ENCODE measurements at regions not wholly inside any gene's neighbourhood (a gene's known extent, or its start where the extent isn't known, plus 50 kb on each side); places are given as distances from the start of the nearest gene placed in this dataset.

- TF ChIP-seq EZH2 (IDR thresholded peaks at IDR 0.05; ENCODE audit: borderline replicate concordance, low read depth, low read length, severe bottlenecking) (no peak), POLR2AphosphoS5 (IDR thresholded peaks at IDR 0.05; ENCODE audit: insufficient read depth, low read depth, low read length) (no peak), CTCF (IDR thresholded peaks at IDR 0.05; ENCODE audit: extremely low read depth in 1 of 2, insufficient read depth in 1 of 2, low read depth in 1 of 2, low read length in 2 of 2) (peak; percentile 19 to 28), JUN (IDR thresholded peaks at IDR 0.05; ENCODE audit: borderline replicate concordance, insufficient read depth, insufficient read length, low read depth) (no peak), POLR2A (IDR thresholded peaks at IDR 0.05; ENCODE audit: low read depth, low read length) (no peak)
These were observed 2005.9 kb upstream of the CELF4 start for GRCh38 chr18:39571511-39571910.

Measured in endothelial cell of umbilical vein (primary cell).